ENCODE measurements at regions not wholly inside any gene's neighbourhood (a gene's known extent, or its start where the extent isn't known, plus 50 kb on each side); places are given as distances from the start of the nearest gene placed in this dataset.
"Not testable (repeated sequence)": the region's sequence is repeated elsewhere in the genome, so short reads cannot be mapped to it uniquely, and the experiment has no call there.

DNA sequence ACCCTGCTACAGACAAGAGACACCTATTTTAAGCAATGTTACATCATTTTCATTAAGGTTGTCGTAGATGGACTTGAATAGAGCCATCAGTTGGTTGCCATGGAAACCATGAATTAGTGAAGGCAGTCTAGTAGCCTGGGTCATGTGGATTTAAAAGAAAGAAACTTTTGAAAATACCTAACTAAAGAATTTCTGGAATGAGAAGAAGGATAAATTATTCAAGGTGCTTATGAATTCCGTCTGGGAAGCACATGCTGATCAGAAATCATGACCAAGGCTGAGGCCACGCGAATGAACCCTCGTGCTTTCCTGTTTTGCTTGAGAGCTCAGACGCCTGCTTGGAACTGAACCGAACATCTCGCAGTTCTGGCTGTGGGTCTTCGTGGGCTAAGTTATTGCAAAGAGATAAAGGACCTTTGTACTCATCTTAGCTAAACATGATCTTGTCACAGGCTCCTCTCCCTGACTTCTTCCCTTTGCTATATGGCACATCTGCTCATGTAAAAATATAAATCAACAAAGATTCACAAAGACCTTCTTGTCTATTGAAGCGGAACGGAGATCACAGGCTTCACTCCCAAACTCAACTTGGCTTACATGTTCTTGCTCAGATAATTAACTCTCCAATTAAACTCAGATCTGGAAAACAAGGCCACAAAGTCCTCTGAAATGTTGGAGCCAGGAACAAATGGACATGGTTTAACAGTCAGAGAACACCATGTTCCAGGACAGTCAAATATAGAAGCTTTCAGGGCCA is 140.2 kb downstream of the NUFIP1 start:
- no peak for DNase-seq

DNA sequence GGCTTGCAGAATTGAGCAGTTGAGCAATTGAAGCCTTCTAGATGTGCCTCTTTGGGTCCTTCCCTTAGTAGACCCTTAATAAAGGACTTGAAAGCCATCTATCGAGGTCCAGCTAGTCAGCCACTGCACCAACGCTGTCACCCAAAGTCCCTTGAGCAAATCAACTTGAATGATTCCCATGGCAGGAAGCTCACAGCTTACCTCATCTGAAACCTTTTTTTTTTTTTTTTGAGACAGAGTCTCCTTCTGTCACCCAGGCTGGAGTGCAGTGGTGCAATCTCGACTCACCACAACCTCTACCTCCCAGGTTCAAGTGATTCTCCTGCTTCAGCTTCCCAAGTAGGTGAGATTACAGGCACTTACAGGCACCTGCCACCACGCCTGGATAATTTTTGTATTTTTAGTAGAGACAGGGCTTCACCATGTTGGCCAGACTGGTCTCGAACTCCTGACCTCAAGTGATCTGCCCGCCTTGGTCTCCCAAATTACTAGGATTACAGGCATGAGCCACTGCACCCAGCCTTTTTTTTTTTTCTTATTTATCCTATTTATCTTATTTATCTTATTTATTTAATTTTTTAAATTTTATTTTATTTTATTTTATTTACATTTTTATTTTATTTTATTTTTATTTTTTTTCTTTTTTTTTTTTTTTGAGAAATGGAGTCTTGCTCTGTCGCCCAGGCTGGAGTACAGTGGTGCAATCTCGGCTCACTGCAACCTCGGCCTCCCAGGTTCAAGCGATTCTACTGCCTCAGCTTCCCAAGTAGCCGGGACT is 143.8 kb downstream of the NUFIP1 start:
- DNase-seq: not testable (repeated sequence)

DNA sequence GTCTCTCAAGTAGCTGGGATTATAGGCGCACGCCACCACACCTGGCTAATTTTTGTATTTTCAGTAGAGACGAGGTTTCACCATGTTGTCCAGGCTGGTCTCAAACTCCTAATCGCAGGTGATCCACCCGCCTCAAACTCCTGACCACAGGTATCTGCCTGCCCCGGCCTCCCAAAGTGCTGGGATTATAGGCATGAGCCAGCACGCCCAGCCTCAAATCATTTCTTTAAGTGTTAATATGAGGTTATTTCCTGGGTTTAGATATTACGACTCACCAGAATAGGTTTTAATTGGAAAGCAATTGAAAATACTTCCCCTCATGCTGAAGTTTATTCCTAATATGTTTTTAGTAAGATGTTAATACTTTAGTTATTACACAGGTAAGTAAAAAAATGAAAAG is 144.5 kb downstream of the NUFIP1 start:
- no peak for DNase-seq

DNA sequence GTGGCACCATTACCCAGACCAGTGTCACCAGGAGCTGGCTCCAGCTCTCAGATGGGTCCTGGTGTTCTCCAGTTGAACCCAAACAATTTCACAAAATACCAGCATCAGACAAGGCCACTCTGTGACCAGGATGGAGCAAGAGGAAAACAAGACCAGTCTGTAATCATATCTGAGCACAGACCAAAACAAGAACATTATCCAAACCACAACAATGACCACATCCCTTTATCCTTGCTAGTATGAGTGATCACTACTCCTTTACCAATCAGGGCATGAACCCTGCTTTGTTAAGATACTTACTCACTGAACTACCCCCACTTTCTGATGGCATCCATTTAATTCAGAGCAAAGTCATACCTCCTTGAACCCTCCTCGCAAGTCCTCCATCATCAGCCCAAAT is 145.9 kb downstream of the NUFIP1 start:
- peak; percentile 20 to 61 (median 54) for DNase-seq

DNA sequence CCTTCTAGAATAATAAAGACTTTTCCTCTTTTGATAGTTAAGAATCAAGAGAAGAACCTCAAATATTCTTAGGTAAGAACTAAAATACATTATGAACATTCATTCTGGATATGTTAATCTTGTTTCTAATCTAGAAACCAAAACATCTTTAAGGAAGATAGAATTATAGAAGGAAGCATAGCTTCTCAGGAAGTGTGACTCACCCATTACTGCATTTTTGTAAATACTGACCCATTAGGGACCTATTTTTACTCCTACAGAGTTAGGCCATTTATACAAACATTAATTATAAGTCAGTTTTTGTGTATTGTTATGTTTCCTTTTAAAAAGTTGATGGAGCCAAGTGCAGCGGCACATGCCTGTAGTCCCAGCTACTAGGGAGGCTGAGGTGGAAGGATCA is 147.1 kb downstream of the NUFIP1 start:
- DNase-seq: peak; percentile 42 to 72 (median 71)

DNA sequence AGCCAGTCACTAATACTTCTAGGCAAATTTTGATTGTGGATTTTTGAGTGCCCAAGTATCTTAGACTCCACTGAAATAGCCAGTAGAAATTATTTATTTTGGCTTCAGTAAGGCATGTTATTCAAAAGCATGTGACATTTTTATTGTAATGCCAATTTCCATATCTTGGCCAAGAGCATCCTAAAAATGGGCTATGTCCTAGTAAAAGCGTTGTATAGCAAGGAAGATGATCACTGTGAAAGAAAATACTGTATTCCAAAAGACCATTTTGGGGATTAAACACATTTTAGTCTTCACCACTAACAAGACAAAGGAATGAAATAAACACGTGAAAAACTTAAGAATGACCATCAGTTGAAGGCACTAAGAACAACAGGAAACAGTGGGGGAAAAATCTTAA is 149.1 kb downstream of the NUFIP1 start:
- DNase-seq: no peak

DNA sequence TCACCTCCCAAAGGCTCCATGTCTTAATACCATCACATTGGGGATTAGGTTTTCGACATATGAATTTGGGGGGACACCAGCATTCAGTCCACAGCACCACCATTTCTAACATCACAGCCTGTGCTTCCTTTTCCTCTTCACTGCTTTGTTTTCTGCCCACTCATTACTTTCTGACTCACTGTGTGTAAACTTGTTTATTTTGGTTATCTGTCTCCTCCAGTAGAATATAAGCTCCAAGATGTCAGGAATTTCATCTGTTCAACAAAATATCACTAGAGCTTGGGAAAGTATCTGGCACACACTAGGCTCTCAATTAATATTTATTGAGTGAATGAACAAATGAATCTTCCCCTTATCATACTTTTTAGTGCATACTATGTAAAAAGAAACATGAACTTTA is 152.0 kb downstream of the NUFIP1 start:
- peak; percentile 14 to 33 (median 30) for DNase-seq

DNA sequence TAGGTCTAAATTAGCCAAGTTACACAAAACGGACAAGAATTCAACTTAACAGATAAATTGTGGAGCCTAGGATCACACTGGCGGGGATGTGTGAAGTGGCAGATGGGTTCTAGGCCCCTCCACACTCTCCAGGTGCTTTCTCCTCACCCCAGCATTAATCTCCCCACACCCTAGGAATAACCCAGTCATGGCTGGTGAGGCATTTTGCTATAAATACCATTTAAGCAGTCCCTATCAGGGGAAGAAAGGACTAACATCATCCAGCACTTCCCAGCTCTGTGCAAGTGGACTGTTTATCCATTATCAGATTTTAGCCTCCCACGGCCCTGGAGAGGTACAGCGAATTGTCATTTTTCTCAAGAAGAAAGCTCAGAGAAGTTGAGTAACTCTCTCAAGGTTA is 154.9 kb downstream of the NUFIP1 start:
- no peak for DNase-seq

DNA sequence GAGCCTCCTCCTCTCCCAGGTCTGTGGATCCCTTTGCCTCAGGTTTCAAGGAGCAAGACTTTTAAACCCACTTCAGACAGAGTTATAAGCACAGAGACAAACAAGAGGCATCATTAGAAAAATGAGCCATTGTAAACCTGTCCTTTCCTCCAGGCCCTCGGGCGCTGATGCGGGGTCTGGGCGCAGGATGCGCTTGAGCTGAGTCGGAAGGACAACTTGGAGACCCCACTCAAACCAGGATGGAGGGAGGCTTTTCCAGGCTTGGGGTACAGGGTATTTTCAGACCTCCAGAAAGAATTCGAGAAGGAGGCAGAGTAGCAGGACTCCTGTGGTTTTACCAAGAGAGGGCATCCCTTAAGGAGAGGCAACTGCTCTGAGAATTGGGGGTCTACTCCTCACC is 155.6 kb downstream of the NUFIP1 start:
- no peak for DNase-seq

DNA sequence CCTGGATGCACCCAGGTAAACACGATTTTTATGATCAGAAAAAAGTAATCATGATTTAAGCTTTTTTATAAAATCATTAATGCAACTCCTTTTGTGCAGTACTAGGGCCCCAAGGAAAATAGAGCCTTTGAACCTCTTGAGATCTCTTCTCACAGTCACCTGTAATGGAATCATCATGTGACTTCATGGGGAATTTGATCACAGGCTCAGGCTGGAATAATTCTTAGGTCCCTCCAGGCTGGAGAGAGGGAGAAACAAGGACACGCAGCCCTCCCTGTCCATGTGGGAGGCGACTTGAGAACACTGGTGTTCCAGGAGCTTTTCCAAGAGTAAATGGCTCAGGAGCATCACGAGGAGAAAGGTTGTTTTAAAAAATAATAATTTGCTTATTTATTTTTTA is 156.1 kb downstream of the NUFIP1 start:
- DNase-seq: no peak

DNA sequence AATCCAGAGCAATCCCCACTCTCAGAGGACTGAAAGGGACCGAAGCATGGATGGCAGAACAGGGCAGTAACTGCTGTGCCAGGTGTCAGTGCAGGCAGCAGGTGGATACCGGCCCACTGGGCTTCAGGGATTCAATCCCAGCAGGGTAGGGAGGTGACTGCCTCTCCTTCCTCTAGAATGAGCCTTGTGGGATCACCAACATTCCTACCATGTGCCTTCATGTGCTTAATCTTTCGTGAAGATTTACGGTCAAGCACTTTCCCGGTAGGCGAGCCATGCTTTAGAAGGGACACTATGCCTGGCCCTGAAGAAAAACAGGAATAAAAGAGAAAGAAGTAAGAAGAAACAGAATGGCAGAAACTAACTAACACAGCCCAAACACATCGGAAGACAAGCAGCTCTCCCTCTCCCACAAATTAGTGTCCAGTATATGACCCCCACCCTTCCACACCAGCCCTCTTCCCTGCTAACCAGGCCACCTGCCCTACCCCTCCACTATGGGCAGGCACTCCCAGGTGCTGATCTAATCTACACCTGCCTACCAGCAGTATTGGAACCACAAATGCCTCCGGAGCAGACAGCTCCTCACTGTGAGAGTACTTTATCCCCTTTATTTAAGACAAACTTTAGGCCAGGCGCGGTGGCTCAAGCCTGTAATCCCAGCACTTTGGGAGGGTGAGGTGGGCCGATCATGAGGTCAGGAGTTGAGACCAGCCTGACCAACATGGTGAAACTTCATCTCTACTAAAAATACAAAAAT is 162.5 kb downstream of the NUFIP1 start:
- no peak for DNase-seq

DNA sequence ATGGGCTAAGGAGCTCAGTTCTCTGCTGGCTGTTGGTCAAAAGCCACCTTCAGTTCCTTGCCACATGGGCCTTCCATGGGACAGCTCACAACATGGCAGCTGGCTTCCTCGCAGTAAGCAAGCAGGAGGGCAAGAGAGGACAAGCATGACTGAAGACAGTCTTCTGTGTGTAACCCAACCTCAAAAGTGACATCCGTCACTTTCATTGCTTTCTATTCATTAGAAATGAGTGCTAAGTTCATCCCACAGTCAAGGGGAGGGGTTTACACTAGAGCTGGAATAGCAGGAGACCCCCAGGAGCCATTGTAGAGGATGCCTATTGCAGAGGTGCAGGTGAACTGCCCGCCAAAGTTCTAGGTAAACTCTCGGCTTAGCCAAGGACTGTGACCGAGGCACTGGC is 163.3 kb downstream of the NUFIP1 start:
- no peak for DNase-seq

DNA sequence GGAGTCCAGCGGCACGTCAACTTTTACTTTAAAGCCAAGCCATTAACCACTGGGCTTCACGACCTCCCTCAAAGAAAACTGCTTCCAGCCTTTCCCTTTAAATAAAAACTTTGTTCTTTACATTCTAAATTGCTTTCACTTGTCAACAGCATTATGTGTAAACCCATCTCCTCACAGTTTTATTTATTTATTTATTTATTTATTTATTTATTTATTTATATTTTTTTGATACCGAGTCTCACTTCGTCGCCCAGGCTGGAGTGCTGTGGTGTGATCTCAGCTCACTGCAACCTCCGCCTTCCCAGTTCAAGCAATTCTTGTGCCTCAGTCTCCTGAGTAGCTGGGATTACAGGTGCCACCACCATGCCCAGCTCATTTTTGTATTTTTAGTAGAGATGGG is 165.7 kb downstream of the NUFIP1 start:
- DNase-seq: not testable (repeated sequence)

DNA sequence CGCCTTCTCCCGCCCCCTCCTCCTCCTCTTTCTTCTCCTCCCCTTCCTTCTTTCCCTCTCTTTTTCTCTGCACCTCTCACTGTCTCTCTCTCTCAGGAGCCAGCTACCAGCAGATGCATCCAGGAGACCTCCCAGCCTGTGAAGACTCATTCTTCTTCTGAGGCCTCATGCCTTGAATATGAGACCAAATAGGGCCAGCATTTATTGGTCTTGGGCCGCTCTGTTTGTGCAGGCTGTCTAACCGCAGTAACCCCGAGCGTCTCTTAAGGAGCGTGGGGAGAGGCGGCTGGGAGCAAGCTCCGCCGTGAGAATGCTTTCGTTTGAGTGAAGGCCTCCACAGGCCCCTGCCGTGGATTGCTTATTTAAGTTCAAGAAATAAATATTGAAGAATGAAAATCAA is 167.0 kb downstream of the NUFIP1 start:
- DNase-seq: no peak

DNA sequence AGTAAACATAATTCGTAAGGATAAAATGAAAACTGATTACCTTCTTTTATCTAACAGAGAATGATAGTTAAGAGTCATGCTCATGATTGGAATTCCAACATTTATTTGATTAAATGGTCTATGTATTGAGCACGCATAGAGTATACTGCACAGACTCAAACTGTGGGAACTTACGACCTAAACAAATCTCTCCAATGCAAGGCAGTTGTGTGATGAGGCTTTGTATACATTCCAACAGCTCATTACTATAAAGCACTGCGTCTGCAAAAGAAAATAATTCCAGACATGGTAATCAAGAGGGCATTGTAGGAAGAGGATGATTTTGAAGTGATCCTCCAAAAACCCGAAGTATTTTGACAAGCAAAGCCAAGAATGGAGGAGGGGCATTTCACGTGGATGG is 169.5 kb downstream of the NUFIP1 start:
- DNase-seq: no peak

DNA sequence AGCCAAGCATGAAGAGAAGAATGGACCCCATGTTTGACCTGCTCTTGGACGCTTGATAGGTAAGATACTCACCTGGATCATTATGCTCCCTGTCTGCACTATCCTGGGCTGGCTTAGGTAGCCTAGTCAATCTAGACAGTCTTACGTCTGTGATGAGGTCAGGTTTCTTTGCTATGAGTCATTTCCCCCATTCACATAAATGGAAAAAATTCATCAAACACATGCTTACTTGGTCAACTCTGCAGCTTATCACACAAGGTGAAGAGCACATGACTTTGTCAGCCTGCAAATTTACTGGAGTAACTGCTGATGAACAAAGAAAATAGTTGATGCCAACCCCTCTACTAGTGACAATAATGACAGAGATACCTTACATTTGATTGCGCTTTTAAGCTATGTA is 170.0 kb downstream of the NUFIP1 start:
- DNase-seq: peak; percentile 10 to 42 (median 28)

DNA sequence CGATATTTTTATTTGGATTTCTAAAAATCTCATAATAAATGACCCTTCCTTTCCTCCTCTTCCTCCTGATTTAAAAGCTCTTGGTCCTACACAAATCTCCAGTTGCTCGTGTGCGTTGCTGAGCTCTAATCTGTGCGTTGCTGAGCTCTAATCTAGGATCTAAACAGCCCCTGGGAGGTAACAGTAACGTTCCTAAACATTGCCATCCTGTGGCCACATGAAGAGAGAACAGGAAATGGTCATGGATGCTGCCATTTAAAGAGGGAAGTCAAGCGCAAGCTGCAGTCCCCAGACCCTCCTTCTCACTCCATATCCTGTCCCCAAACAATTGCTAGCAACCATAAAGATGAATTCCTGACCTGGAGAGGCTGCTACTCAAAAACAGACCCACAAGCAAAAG is 170.8 kb downstream of the NUFIP1 start:
- peak; percentile 52 to 69 (median 60) for DNase-seq

DNA sequence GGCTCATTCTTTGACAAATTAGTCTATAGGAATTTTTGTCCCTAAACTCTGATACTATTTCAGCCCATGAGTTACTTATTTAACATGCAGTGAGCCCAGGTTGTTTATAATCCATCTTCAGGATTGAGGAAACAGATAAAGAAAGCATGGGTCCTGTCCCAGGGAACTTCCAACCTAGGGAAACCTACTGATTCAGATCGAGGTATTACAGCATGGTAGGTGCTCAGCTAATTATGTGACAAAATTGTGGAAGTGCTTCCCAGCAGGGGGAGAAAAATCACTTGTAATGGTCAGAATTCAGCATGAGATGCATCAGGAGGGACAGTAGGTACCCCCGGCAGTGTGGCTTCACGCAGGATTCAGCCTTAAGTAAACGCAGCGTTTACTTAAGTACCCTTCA is 171.3 kb downstream of the NUFIP1 start:
- DNase-seq: peak in 2 of 3 donors; percentile 17 to 26

DNA sequence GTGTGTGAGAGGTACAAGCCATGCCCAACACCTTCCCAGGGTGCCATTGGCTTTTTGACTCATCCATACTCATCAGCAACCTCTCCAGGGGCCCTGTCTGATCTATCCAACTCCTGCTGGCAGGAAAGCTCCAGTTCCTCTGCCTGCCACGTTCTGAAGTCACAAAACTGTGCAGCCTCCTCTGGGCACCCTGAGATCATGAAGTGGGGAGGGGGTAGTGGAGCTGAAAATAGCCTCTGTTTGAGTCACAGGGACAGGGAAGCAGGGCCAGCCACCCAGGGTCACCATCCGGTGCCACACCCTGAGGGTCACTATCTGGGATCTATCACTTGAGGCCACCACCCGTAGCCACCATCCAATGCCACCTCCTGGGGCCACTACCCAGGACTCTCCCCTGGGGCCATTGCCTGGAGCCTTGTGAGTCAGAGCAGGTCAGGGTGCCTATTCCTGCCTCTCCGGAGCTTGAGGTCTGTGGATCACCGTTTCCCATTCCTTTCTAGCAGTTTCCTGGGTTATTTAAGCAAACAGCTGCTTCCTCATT is 172.1 kb downstream of the NUFIP1 start:
- DNase-seq: peak in 2 of 3 donors; percentile 10 to 12

DNA sequence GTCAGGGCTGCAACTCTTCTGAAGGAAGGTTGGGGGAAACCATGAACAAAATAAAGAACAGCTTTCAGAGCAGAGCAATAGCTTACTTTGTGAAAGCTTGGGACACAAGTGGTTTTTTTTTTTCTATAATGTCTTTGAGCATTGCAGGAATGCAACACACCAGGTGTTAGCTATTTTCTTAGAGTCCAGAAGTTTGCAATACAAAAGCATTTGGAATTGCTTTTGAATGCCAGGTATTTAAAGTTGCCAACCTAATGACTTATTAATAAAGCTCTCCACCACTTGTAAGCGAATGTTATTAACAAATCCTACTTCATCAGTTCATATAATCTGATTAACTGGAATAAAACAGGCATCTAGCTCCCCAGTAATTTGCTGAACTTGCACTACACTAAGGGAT is 172.6 kb downstream of the NUFIP1 start:
- DNase-seq: no peak

DNA sequence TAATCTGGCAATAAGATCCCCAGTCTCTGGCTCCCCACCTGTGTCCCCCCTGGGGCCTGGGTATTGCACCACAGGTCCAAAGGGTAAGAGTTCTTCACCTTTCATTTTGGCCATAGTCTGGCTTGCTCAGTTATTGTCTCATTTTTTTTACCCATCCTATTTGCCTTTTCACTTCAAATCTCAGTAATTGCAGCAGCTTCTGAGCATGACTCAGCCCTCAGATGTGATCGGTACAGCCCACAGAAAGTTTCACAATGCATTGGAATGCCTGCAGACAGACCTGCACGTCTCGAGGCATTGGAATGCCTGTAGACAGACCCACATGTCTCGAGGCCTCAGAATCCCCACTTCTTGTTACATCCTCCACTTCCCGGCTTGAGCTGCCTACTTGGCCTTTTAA is 173.6 kb downstream of the NUFIP1 start:
- peak; percentile 64 to 75 (median 71) for DNase-seq

DNA sequence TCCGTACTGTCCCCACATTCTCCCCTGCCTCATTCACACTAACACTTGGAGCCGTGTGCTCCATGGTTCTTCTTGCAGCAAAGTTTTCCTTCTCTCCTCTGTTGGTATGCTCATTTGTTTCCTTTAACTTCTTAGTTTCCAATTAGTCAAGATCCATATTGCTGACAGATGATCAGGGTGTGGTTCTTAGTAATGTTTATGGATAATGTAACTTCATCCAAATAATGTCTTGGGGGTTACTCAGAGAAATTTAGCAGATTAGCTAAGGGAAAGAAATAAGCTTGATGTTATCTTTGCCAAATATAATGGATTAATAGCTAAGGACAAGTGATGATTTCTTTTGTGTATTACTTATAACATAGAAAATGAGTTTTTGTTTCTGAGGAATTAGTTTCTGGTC is 174.4 kb downstream of the NUFIP1 start:
- DNase-seq: no peak

DNA sequence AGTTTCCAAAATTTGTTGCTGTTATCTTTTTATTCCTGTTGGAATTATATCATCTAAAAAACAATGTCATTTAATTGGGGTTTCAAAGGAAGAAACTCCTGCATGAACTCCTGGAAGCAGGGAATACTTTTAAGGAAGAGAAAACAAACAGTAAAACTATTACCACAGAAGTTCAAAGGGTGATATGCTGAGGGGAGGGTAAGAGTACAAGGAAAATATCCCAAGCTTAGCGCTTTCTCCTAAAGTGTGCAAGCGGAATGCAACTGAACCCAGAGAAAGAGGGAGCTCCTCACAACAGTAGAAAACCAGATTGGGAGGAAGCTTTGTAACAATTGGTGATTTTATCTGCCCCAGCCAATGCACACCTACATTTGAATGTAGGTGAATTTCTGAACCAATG is 175.1 kb downstream of the NUFIP1 start:
- DNase-seq: no peak
